GM21423 (cell line): ENCODE measurements at regions not wholly inside any gene's neighbourhood (a gene's known extent, or its start where the extent isn't known, plus 50 kb on each side); places are given as distances from the start of the nearest gene placed in this dataset.

ENCODE experiments used
- ATAC-seq: cut with Tn5 transposase; IDR thresholded peaks from one replicate; pipeline ENCODE4 v1.9.1; 2021; ENCODE audit warnings: mild to moderate bottlenecking, moderate library complexity; ENCODE audit not compliant: unreplicated experiment

DNA sequence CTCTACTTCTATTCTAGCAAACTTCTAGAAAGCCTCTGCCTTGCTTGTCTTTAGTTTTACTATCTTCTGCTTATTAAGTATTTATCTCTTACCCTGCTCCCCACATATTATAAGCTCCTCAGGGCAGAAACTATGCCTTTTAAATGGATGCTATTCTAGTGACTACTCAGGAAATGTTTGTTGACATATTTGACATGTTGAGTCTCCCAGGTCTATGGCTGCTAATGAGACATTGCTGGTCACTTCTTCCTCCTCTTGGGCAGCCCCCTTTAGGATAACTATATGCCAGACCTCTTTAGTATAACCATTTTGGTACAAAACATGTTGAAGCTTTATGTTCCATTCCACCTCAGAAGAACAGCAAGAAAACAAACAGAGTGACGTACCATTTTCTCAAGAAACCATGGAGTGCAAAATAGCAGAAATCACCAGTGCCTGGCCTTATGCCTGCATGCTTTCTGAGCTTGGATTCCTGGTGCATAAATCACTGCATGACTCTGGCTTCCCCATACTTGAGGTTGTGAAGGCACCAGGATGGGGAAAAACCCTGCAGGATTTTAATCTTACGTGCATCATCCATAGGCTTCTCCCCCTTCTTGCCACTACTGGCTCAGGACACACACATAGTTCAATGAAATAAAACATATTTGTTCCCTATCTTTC, 202.6 kb downstream of the TMX1 start:
- ATAC-seq, result no peak

DNA sequence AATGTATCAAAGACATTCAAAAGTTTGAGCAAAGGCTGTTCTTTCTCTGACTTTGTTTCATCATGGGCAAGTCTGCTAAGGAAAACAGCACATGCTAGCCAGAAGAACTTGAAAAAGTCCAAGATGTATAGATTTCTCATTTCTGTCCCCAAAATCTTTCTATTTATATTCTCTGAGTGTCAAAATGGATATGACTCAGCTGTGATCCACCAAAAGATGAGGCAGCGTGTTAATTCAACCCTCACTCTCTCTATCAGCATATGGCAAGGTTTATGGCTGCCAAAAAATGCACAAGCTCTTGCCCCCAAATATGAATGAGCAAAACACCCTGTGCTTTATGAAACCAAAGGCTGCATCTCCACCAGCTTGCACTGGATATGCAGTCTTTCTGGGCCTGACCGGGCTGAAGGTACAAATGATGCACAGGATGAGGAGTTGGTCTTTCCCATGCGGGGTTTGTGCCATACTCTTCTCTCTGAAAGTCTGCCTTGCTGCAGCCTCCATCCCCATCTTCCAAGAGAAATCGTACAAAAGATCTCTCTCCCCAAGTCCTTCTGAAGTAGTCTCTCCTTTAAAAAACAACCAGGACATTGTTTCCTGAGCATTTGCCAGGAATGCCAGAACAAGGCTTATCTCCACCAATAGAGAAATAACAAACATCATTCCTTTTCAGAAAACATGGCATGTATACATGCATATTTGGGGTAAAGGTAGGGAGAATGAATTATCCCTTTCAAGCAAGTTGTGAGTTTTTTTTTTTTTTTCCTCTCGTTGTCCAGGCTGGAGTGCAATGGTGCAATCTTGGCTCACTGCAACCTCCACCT, 203.4 kb downstream of the TMX1 start:
- ATAC-seq, result no peak

DNA sequence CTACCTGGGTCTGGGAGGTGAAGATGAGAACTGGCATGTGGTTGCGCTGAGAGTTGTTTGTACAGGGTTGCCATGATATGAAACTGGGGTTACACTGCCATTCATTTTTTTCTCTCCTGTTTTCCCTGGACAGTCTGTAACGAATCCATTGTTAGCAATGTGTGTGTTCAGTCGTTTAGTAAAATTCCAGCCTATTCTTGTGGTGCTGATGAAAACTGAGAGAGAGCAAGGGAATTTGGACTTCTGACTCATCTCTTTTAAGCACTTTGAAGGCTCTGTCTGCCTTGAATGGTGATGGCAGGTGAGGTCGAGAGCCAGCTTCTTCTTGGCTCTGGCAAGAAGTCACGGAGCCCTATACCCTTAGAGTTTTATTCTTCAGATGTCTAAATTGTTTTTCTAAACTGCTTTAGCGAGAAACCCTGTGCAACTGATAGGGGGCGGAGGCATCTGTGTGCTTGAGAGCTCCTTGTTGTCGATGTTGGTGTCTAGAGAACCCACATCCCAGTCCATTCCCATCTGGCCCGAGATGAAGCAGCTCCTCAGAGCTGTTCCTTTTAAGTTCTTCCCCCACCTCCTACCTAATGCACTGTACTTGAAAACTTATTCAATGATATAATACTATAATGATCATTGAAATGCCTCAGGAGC, 204.4 kb downstream of the TMX1 start:
- no peak for ATAC-seq

DNA sequence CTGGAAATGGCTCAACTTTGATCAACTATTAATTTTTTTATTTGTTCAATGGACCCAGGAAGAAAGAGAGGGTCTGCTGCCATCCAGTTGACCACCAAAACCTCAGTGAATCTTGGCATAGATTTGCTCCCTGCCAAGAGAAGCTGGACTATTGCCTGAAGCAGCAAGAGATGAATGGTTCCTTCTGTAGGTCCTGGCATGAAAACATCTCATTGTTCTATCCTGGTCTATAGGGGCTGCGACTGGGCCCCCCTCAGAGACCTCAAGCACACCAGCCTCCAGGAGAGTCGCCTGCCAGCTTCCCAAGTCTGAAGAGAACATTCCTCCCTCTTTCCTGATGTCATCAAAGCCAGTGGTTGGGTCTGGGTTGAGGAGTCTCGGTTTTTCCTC, 204.9 kb downstream of the TMX1 start:
- ATAC-seq, result no peak

DNA sequence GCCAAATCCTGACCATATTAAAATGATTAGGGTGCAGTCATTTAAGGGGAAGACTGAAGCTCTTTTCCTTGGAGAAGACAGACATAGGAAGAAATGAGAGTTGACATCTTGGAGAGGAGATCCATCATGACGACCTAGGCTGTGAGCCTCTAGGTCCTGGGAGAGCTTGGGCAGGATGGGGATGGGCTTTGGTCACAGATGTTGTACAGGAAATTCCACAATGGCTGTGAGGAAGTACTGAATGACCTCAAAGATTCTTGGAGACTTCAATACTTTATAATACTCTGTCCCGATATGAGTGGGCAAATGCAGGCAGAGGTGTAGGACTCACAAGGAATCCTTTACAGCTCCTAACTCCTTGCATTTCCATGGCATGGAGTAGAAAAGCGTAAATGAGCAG, 204.9 kb upstream of the FRMD6 start:
- no peak for ATAC-seq

DNA sequence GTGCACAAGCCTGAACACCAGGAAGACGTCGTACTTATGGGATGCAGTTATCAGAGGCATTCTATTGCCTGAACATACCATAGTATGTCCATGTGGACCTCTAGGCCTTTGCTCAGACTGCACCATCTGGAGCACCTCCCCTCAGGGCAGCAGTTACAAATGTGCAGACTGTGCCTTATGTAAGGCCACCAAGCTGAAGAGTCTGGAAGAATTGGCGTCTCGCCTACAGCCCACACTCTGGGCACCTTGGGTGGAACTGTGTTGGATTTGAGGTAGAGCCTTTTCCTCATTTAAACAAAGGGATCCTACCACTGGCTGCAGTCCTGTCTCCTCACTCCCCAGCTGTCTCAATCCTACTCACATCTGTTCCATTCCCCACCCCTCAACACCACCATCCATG, 204.3 kb upstream of the FRMD6 start:
- no peak for ATAC-seq

DNA sequence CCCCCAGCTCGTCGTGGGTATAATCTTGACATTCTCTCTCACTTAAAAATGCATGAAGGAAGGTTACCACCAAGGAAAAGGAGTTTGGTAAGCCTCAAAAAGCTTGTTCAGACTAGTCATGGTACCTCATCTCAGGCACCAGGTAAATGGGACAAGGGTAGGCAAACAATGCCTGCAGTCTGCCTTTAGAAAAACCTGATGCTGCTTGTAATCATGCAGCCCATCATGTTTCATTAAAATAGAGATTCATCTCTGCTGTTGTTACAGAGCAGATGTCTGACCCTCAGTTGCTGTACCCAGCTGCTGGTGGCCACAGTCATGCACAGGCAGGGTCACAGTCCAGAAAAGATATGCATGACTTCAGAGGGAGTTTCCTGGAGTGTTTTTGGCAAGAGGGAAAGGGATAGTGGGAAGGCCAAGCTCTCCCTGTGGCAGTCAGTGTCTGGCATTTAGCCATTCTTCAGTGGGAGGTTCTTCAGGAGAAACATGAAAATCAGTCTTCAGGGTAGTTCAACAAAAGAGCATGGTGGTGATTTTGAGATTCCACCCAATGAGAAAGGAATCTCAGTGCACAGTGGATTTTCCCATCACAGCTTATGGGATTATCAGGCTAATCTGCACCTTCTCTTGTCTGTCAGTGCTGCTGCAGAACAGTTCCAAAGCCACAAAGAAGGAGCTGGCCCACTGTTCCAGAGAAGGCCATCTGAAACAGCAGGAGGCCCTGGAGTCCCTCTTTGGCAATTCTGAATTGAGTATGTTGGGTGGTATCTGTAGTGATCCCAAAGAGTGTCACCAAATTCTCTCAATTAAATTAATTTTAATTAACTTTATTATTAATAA, 202.7 kb upstream of the FRMD6 start:
- no peak for ATAC-seq

DNA sequence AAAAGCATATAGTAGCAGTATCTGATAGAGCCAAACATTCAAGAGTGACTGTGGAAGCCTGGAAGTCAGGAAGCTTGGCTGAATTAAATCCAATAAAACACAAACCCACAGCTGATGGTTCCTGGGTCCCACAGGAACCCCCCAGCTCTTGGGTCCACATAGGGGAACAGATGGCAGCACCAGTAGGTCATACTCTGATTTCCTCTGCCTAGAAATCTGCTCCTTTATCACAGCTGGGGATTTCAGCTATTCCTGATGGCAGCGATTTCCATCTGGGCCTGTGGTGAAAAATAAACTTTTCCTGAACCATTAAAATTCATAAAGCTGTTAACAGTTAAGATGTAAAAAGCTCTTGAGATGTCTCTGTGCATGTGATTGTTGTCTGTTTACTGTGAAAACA, 202.0 kb upstream of the FRMD6 start:
- ATAC-seq, result no peak

DNA sequence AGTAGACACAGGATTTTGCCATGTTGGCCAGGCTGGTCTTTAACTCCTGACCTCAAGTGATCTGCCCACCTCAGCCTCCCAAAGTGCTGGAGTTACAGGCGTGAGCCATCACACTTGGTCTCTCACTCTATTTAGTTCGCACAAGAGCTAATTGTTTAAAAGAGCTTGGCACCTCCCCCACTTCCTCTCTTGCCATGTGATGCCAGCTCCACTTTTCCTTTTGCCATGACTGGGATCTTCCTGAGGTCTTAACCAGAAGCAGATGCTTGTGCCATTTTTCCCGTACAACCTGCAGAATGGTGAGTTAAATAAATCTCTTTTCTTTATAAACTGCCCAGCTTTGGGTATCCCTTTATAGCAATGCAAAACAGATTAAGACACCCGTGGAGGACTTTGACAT, 200.1 kb upstream of the FRMD6 start:
- no peak for ATAC-seq

DNA sequence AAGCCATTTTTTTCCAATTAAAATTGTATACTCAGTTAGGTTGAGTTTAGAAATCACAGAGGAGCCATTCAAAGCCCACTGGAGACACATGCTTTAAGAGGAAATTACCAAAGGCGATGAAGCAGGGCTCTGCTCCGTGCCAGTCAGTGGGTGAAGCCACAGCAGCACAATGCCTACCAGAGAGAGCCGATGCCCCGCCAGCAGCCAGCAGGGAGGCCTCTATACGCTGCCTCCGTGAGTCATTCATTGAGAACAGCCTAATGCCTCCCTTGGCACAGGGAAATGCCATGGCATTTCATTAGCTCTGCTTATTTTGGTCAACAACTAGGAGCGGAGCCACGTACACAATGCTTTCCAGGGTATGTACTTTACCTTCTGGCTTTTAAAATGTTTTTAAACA, 197.8 kb upstream of the FRMD6 start:
- no peak for ATAC-seq

DNA sequence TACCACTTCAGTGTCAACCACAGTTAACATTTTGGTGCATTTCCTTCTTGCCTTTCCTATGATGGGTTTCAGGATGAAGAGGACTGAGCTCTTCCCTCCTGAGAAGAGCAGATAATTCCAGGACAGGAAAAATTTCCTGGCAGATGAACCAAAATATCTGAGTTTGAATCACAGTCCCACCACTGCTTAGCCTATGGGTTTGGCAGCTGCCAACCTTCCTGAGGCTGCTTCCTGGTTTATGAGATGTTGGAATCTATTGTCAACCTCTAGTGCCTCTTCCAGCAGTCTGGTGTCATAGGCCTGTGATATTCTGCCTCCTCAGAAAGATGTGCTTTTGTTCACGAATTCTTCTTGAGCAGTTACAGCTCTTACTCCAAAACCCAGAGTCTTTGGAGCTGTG, 197.4 kb upstream of the FRMD6 start:
- no peak for ATAC-seq

DNA sequence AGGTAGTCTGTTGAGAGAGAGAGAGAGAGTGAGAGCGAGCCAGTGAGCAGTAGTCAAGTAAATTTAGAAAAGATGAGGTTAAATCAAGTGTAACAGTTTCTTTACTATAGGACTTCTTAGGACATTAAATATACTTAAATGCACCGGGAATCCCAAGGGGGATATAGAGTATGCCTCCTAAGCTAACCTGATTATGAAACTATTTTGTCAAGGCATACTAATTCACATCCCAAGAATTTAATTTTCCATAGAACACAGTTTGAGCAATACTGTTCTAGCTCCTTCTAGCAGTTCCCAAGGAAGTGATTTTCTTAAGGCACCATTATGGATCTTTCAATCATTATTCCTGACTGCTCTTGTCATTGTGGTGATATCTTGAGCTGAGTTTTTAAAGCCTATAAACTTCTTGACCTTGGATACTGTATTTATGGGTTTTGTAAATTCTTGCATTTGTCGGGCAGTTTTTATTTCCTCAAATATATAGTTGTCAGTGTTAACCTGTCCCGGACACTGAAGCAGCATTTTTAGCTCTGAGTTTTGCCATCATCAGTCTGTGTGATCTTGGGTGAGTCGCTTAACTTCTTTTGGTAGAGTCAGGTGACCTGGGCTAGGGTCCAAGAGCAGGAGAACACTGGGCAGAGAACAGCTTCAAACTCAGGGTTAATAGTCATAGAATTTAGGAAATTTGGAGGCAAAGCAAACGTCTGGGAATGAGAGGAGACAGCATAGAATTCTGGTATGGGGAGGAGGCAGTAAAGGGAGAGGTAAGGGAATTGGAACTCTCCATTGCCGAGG, 196.5 kb upstream of the FRMD6 start:
- no peak for ATAC-seq

DNA sequence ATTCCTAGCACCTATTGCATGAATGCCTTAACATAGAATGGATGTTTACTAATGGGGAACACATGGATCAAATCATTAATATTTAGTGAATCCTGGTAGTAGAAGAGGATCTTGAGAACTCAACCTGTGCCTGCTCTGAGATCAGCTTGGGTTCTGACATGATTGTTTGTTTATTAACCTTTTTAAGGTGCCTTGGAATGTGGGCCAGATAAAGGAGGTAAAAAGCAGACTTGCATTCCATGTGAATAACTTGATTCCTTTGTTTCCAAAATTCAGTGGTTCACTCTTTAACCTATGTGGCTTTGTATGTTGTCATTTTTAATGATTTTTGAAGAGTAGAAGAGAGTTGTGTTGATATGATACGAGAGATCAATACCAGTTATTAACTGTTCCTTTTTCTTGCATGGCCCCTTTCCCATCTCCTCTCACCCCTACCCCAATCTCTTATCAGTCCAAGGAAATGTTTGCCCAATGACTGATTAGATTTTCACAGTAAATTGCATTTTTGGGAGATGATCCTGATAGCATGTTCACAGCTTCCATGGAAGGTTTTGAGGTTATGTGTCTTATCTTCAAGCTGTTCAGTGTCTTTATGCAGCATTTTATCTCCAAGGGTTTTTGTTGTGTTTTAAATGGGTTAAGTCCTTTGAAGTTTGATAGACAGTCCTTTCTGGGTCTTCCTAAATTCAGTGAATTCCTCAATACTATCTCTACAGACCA, 193.7 kb upstream of the FRMD6 start:
- ATAC-seq, result no peak

DNA sequence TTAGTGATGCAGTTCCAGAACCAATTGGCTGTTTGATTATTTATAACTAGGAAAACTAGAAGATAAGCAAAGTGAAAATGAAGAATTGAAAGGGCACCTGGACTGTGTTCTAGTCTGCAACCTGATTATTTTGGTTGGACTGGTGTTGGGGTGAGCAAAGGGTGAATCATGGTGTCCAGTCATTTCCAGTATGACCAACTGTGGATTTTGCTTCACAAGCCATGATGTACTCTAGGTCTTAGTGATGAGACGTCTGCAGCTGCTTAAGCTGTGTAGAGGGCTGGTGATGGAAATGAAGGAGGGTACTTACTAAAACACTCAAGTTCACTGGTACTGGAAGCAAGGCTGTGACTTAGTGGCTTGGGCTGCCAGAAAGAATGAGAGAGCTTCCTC, 193.2 kb upstream of the FRMD6 start:
- no peak for ATAC-seq

DNA sequence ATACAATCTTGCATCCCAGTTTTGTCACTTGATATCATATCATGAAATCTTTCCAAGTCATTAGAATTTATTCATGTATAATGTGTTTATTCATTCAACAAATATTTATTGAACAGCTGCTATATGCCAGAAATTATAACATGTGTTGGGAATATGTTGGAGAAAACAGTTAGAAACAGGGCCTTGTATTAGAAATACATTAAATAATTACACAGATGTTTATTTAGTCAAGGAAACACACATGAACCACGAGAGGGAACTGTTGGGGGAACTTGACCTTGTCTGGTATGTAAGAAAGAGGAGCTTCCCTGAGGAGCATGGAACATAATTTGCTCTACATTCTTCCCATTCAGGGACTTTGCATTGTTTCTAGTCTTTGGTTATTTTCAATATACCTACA, 191.7 kb upstream of the FRMD6 start:
- ATAC-seq, result no peak

DNA sequence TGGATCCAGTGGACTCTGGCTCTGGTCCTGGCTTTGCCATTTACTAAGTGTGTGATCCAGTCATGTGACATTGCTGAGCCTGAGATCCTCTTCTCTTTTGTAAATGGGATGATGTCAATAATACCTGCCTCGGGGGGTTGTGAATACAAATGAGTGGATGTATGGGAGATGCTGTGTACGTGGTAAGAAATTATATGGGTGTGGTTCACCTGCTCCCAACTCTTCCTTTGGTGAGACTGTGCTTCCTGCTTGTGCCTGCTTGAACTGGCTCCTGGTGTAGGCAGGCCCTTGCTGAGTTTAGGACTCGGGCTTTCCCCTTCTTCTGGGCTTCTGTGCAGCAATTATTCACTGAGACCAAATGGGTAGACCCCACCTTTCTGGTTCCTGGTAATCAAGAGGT, 189.5 kb upstream of the FRMD6 start:
- no peak for ATAC-seq

DNA sequence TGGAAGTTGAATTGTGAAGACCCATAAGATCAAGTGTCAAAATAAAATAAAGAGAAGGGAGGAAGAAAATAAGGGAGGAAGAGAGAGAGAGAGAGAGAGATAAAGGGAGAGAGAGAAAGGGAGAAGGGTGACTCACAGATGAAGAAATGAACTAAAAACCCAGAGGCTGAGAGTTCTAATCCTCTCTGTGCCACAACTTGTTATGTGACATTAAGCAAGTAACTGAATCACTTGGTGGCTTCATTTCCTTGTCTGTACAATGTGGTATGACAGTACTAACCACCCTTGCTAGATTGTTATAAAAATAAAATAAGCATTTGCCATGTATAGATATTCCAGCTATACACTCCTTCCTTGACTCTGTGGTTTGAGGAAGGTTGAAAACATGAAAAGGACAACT, 189.0 kb upstream of the FRMD6 start:
- ATAC-seq, result no peak

DNA sequence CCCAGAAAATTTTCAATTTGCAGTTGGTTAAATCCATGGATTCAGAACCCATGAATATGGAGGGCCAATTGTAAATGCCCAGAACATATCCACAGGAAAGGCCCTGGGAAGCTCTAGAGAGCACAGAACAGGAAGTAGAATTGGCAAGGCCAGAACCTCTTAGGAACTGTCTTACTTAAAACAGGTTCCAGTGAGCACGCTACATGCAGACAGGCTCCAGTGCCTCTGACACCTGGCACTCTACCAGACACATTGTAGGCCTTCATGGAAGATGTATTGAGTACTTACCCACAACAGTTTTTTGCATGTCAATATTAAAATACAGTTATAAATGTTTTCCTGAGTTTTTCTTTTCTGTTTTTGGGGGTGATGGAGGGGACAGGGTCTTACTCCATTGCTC, 188.2 kb upstream of the FRMD6 start:
- ATAC-seq, result no peak

DNA sequence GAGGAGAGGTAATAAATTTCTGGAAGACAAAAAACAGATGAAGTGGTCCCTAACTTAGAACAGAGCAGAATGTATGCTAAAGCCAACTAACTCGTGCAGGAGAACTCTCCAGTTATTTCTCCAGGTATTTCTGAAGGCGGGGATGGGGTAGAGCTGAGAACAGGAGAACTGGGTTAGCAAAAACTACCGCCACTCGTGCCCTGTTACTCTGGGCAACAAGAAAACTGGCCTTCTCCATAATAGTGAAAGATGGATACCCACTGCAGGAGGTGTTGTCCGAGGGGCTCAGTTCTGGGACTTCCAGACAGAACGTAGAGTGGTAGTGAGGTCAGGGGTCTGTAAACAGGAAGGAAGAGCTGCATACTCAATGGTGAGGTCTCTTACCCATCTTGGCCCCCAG, 187.3 kb upstream of the FRMD6 start:
- no peak for ATAC-seq

DNA sequence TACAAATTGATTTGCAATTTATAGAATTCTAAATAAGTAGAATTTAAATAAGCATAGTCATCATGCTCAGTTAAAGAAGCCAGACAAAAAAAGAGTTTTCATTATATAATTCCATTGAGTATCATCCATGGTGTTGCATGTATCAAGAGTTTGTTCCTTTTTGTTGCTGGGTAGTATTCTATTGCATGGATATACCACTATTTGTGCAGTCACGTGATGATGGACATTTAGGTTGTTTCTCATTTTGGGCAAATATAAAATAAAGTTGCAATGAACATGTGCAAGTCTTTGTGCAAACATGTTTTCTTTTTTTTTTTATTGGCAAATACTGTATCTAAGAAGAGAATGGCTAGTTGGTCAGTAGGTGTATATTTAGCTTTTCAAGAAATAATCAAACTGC, 186.2 kb upstream of the FRMD6 start:
- no peak for ATAC-seq
